ENCODE measurements at regions not wholly inside any gene's neighbourhood (a gene's known extent, or its start where the extent isn't known, plus 50 kb on each side); places are given as distances from the start of the nearest gene placed in this dataset.
"Not testable (repeated sequence)": the region's sequence is repeated elsewhere in the genome, so short reads cannot be mapped to it uniquely, and the experiment has no call there.

- no peak for DNase-seq (ENCODE audit: low read depth)
These were observed 91.9 kb downstream of the FCRL5 start for GRCh38 chr1:157460381-157460780.

GRCh38 chr1:157457279-157457678, 95.0 kb downstream of the FCRL5 start:
- no peak for DNase-seq (ENCODE audit: low read depth)

DNA sequence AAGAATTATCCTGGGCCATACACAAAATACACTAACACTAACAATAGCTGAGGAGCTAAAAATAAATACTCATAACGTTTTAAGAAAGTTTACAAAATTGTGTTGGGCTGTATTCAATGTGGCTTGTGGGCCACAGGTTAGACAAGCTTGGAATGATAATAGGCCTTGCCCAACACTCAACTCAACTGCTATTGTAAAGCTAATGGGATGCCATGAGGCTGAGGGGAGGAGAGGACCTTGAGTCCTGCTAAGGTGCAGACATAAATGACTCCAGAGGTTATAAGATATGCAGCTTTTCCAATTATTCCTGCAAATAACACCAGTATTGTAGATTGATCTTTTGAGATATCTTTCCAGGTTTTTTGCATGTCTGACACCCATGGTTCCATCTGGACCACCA, 97.0 kb downstream of the FCRL5 start:
- no peak for DNase-seq (ENCODE audit: low read depth)

DNA sequence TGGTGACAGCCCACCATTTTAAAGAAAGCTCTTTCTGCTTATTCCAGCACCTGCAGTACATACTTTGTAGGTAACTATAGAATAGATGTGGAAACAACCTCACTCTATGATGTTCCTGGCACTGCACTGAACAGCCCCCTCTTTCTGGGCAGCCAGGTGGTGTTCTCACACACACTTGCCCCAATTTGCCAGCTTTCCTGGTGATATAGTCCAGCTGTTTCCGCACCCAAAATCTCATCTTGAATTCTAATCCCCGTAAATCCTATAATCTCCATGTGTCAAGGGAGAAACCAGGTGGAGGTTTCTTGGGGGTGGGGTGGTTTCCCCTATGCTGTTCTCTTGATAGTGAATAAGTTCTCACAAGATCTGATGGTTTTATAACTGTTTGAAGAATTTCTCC, 102.2 kb downstream of the FCRL5 start:
- no peak for DNase-seq (ENCODE audit: low read depth)

DNA sequence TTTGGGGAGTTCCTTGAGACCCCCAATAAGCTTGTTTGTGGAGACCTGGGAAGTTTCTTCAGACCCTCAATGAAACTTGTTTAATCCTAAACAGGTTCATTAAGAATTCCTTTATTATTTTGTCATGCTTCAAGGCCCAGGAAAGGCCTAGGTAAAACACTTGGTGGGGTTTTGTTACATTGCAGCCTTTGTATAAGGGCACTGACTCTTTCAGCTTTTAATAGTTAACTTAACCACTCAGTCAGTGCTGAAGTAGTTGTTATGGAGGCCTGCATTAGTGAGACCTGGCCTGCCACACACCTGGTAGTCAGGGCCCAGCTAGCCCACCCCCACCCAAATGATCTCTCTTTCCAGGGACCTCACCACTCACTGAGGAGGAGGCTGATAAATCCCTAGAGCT, 103.7 kb downstream of the FCRL5 start:
- no peak for DNase-seq (ENCODE audit: low read depth)

GRCh38 chr1:157446356-157446755, 106.0 kb downstream of the FCRL5 start:
- not testable (repeated sequence) for DNase-seq (ENCODE audit: low read depth)

DNA sequence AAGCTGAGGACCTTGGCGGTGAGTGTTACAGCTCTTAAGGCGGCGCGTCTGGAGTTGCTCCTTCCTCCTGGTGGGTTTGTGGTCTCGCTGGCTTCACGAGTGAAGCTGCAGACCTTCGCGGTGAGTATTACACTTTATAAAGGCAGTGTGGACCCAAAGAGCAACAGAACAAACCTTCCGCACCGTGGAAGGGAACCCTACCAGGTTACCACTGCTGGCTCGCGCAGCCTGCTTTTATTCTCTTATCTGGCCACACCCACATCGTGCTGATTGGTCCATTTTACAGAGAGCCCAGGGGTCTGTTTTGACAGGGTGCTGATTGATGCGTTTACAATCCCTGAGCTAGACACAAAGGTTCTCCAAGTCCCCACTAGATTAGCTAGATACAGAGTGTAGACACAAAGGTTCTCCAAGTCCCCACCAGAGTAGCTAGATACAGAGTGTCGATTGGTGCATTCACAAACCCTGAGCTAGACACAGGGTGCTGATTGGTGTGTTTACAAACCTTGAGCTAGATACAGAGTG, 106.6 kb downstream of the FCRL5 start:
- DNase-seq (ENCODE audit: low read depth) = not testable (repeated sequence)

DNA sequence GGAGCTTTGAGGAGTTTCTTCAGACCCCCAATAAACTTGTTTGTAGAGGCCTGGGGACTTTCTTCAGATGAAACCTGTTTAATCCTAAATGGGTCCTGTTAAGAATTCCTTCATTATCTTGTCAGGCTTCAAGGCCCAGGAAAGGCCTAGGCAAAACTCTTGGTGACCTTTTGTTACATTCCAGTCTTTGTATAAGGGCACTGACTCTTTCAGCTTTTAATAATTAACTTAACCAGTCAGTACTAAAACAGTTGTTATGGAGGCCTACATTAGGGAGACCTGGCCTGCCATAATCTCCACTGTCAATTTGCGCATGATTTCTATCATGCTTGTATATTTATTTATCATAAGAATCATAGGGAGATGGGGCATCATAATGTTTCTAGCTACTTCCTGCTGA, 110.2 kb downstream of the FCRL5 start:
- no peak for DNase-seq (ENCODE audit: low read depth)

DNA sequence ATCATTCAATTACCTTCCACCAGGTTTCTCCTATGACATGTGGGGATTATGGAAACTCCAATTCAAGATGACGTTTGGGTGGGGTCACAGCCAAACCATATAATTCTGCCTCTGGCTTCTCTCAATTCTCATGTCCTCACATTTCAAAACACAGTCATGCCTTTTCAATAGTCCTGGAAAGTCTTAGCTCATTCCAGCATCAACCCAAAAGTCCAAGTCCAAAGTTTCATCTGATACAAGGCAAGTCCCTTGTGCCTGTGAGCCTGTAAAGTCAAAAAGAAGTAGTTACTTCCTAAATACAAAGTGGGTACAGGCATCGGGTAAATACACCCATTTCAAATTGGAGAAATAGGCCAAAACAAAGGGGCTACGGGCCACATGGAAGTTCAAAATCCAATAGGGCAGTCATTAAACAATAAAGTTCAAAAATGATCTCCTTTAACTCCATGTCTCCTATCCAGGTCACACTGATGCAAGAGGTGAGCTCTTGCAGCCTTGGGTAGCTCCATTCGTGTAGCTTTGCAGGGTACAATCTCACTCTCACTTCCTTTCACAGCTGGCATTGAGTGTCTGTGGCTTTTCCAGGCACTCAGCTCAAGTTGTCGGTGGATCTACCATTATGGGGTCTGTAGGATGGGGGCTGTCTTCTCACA, 112.9 kb downstream of the FCRL5 start:
- no peak for DNase-seq (ENCODE audit: low read depth)

DNA sequence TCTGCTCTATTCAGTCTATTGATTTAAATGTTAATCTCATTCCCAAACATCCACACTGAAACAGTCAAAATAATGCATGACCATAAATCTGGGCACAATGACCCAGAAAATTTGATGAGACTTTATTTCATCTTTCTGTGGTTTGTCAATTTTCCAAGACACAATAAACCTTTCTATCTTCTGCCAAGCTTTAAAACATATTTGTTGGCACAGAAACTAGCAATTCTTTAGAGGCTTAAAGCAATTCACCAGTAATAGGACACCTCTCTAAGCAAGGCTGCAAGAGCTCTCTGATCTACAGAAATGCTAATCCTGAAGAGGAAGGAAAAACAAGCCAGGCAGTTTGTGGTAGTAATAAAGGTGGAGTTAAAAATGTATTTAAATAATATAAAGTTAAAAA, 113.7 kb downstream of the FCRL5 start:
- DNase-seq (ENCODE audit: low read depth) = no peak

DNA sequence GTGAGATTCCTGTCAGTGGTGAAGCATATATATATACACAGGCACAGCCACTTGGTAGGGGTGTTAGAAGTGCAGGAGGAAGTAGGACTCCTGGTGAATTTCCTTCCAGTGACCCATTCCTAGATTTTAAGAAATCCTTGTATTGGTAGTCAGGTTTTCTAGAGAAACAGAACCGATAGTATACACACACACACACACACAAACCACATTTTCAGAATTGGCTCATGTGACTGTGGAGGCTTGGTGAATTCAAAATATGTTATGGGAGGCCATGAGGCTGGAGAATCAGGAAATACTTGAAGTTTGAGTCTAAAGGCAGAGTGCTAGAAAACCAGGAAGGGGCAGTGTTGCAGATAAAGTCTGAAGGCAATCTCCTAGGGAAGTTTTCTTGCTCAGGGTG, 114.2 kb downstream of the FCRL5 start:
- DNase-seq (ENCODE audit: low read depth) = no peak

- no peak for DNase-seq (ENCODE audit: low read depth)
These were observed 115.0 kb downstream of the FCRL5 start for GRCh38 chr1:157437296-157437695.

DNA sequence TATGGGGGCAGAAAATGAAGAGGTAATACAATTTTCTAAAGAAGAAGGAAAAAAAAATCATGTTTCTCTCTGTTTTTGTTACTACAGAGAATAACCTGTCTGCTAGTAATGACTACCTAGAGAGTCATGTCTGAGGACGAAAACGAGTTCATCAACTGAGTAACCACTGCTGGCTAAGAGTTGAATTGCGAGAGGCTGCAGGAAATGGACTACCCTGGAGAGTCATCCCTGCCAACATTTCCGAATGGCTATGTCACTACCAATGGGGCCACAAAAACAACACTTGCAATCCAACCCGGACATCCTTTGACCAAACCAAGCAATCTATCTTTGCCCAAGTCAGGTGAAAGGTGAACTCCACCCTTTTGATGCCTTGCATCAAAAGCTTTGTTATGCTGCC, 120.6 kb downstream of the FCRL5 start:
- DNase-seq (ENCODE audit: low read depth) = peak; percentile 3

GRCh38 chr1:157429601-157430240, 122.6 kb downstream of the FCRL5 start:
- peak; percentile 10 for DNase-seq (ENCODE audit: low read depth)

GRCh38 chr1:157423764-157424163, 128.6 kb downstream of the FCRL5 start:
- not testable (repeated sequence) for DNase-seq (ENCODE audit: low read depth)

- DNase-seq (ENCODE audit: low read depth) = no peak
These were observed 132.3 kb downstream of the FCRL5 start for GRCh38 chr1:157419845-157420542.

DNA sequence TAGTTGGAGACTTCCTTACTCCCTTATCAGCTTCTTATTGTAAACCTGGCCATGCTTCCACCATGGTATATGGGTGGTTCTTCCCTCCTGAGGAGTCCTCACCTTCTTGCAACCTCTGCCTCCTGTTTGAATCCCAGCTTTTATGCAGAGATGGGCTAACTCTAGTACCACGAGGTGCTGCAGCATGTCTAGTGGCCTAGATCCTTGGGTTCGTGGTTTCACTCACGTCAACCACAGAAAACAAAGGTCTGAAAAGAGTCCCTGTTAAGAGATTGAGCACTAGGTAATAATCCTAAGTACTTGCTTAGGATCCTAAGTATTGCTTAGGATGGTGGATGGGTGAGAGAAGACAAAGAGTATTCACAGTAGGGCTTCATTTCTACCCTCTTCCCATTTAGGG, 133.7 kb downstream of the FCRL5 start:
- no peak for DNase-seq (ENCODE audit: low read depth)

DNA sequence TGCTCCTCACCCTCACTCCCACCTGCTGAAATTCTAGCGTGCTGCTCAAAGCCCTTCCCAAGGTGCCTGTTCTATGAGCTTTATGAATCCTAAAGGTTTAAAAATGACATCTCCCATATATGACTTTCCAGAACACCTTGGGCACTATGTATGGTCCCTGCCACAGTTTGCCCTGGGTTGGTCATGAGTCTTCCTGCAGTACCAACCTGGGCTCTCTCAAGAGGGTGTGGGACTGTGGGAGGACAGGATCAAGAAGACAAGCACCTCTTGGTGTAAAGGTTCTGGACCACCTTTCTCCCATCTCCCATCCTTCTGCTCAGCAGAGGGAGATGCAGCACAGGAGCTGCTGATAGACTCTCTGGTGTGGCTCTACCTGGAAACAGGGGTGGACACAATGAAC, 134.1 kb downstream of the FCRL5 start:
- no peak for DNase-seq (ENCODE audit: low read depth)

DNA sequence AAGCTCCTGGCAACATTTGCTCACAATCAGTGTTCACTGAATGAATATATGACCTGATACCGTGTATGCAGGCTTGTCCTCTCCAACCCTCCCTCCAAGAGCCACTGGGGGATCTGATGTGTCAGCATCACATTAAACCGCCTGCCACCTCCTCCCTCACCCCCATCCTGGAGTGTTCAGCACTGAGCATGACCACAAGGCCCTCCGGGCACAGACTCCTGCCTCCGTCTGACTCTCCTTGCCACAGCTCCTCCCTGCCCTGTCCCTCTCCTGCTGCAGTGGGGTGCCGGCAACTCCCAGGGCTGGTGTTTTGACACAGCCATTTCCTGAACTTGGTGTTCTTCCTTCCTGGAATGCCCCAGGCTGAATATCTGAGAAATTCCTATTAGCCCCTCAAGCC, 136.7 kb downstream of the FCRL5 start:
- DNase-seq (ENCODE audit: low read depth) = no peak

DNA sequence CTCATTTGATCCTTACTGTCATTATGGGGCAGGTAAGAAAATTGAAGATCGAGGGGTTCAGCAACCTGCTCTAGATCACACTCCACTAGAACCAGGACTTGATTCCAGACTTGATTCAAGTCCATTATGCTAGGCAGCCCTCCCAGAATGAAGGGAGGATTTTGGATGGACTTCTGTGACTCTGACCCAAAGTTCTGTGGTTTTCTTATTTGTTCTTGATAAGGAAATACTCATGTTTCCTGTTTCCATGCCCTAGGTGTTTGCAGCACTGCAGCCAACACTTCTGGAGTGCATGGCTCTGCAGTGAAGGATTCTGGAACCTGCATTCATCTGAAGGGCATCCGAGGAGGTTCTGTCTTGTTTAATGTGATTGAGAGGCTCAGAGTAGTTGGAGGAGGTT, 140.0 kb downstream of the FCRL5 start:
- no peak for DNase-seq (ENCODE audit: low read depth)

GRCh38 chr1:157411769-157412168, 140.5 kb downstream of the FCRL5 start:
- no peak for DNase-seq (ENCODE audit: low read depth)

DNA sequence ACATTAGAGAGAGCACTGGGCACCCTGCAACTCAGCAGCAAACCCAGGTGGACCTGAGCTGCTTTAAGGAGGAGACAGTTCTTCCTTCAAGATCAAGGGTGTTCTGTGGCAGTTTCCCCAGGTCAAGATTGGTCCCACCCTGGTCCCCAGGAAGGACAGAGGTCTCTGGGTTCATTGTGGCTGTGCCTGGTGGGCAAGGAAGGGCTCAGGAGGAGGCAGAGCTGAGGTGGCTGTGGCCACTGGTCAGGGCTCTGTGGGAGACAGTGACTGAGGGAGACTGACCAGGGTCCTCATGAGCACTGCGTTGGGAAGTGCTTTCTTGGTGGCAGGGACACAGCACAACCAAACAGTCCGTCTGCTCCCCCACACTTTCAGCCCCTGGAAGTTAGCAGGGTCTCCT, 141.3 kb downstream of the FCRL5 start:
- DNase-seq (ENCODE audit: low read depth) = no peak

- no peak for DNase-seq (ENCODE audit: low read depth)
These were observed 141.9 kb downstream of the FCRL5 start for GRCh38 chr1:157410457-157410856.

Measured in LHCN-M2 (cell line).